Muscle layer of colon (tissue), 2 donors: ENCODE measurements at regions not wholly inside any gene's neighbourhood (a gene's known extent, or its start where the extent isn't known, plus 50 kb on each side); places are given as distances from the start of the nearest gene placed in this dataset.
"Not testable (repeated sequence)": the region's sequence is repeated elsewhere in the genome, so short reads cannot be mapped to it uniquely, and the experiment has no call there.

Experiments used
- H3K27ac ChIP-seq: one replicate; pipeline ENCODE4 v1.7.0; 2013; ENCODE audit warnings: low read depth, mild to moderate bottlenecking, low read length, moderate library complexity
- H3K27me3 ChIP-seq, 2 donors: one replicate each; pipeline ENCODE4 v1.7.0; 2013; ENCODE audit warnings: low read length in 2 of 2, mild to moderate bottlenecking in 2 of 2; ENCODE audit not compliant: insufficient read depth in 2 of 2, control insufficient read depth in 1 of 2
- H3K36me3 ChIP-seq: one replicate; pipeline ENCODE4 v1.7.0; 2013; ENCODE audit warnings: mild to moderate bottlenecking, low read length; ENCODE audit not compliant: insufficient read depth
- H3K4me1 ChIP-seq: one replicate; pipeline ENCODE4 v1.7.0; 2013; ENCODE audit warnings: mild to moderate bottlenecking, low read length; ENCODE audit not compliant: insufficient read depth
- H3K4me3 ChIP-seq, 2 donors: one replicate each; pipeline ENCODE4 v1.7.0; 2013; ENCODE audit warnings: low read length in 2 of 2, low read depth in 1 of 2, mild to moderate bottlenecking in 1 of 2, moderate library complexity in 1 of 2
- H3K9ac ChIP-seq: one replicate; pipeline ENCODE4 v1.7.0; 2013; ENCODE audit warnings: low read length
- H3K9me3 ChIP-seq: one replicate; pipeline ENCODE4 v1.7.0; 2013; ENCODE audit warnings: mild to moderate bottlenecking, low read length
- donor health status: abdominal sarcoma.
- donor health status: Adenocarcinoma of cecum.

GRCh38 chr14:89507521-89507920, 90.5 kb upstream of the FOXN3 start:
- Histone ChIP-seq H3K27me3 (no peaks in the 10 kb centered on the region), H3K36me3 (no peaks in the 10 kb centered on the region), H3K4me3 (no peak overlapping the region), H3K9me3 (no peaks in the 10 kb centered on the region), H3K9ac (no peak overlapping the region), H3K27ac (no peak overlapping the region), H3K4me1 (no peaks in the 10 kb centered on the region)

GRCh38 chr14:89506891-89507452, 89.9 kb upstream of the FOXN3 start:
- H3K4me3 ChIP-seq, H3K4me1 ChIP-seq, H3K27ac ChIP-seq, H3K9ac ChIP-seq, H3K9me3 ChIP-seq, H3K27me3 ChIP-seq, H3K36me3 ChIP-seq: not testable (repeated sequence)

GRCh38 chr14:89504602-89505313, 87.7 kb upstream of the FOXN3 start:
- no peak overlapping the region for H3K27ac ChIP-seq
- no peaks in the 10 kb centered on the region for H3K9me3 ChIP-seq
- H3K4me3 ChIP-seq: no peak overlapping the region
- H3K36me3 ChIP-seq: no peaks in the 10 kb centered on the region
- no peaks in the 10 kb centered on the region for H3K27me3 ChIP-seq
- no peak overlapping the region for H3K9ac ChIP-seq
- H3K4me1 ChIP-seq: no peaks in the 10 kb centered on the region

- Histone ChIP-seq H3K9ac (no peak overlapping the region), H3K4me1 (no peaks in the 10 kb centered on the region), H3K9me3 (no peaks in the 10 kb centered on the region), H3K27ac (no peak overlapping the region), H3K36me3 (no peaks in the 10 kb centered on the region), H3K27me3 (no peaks in the 10 kb centered on the region), H3K4me3 (no peak overlapping the region)
Measured at GRCh38 chr14:89504091-89504490, 87.1 kb upstream of the FOXN3 start.

- Histone ChIP-seq H3K27ac (no peak overlapping the region), H3K4me3 (no peak overlapping the region), H3K9ac (no peak overlapping the region), H3K9me3 (no peaks in the 10 kb centered on the region), H3K27me3 (no peaks in the 10 kb centered on the region), H3K4me1 (no peaks in the 10 kb centered on the region), H3K36me3 (no peaks in the 10 kb centered on the region)
Measured at GRCh38 chr14:89503431-89503996, 86.5 kb upstream of the FOXN3 start.

- H3K9ac ChIP-seq: no peak overlapping the region
- no peaks in the 10 kb centered on the region for H3K36me3 ChIP-seq
- no peak overlapping the region for H3K4me3 ChIP-seq
- no peaks in the 10 kb centered on the region for H3K9me3 ChIP-seq
- H3K27ac ChIP-seq: no peak overlapping the region
- no peaks in the 10 kb centered on the region for H3K27me3 ChIP-seq
- no peaks in the 10 kb centered on the region for H3K4me1 ChIP-seq
Measured at GRCh38 chr14:89502966-89503365, 85.9 kb upstream of the FOXN3 start.

- no peak overlapping the region for H3K27ac ChIP-seq
- no peak overlapping the region for H3K4me3 ChIP-seq
- H3K27me3 ChIP-seq: no peaks in the 10 kb centered on the region
- no peaks in the 10 kb centered on the region for H3K4me1 ChIP-seq
- H3K36me3 ChIP-seq: no peaks in the 10 kb centered on the region
- no peaks in the 10 kb centered on the region for H3K9me3 ChIP-seq
- no peak overlapping the region for H3K9ac ChIP-seq
Measured at GRCh38 chr14:89501381-89501780, 84.3 kb upstream of the FOXN3 start.

- no peaks in the 10 kb centered on the region for H3K36me3 ChIP-seq
- no peaks in the 10 kb centered on the region for H3K9me3 ChIP-seq
- no peak overlapping the region for H3K27ac ChIP-seq
- no peaks in the 10 kb centered on the region for H3K27me3 ChIP-seq
- no peak overlapping the region for H3K4me3 ChIP-seq
- H3K9ac ChIP-seq: no peak overlapping the region
- H3K4me1 ChIP-seq: no peaks in the 10 kb centered on the region
Measured at GRCh38 chr14:89500303-89500702, 83.3 kb upstream of the FOXN3 start.

- Histone ChIP-seq H3K4me3 (no peak overlapping the region), H3K27me3 (no peaks in the 10 kb centered on the region), H3K36me3 (no peaks in the 10 kb centered on the region), H3K9ac (no peak overlapping the region), H3K27ac (no peak overlapping the region), H3K4me1 (no peaks in the 10 kb centered on the region), H3K9me3 (no peaks in the 10 kb centered on the region)
Measured at GRCh38 chr14:89498878-89499277, 81.8 kb upstream of the FOXN3 start.

GRCh38 chr14:89495718-89496117, 78.7 kb upstream of the FOXN3 start:
- Histone ChIP-seq H3K36me3 (no peaks in the 10 kb centered on the region), H3K9ac (no peak overlapping the region), H3K27me3 (no peaks in the 10 kb centered on the region), H3K9me3 (no peaks in the 10 kb centered on the region), H3K4me3 (no peak overlapping the region), H3K27ac (no peak overlapping the region), H3K4me1 (no peaks in the 10 kb centered on the region)

GRCh38 chr14:89493877-89494634, 77.0 kb upstream of the FOXN3 start:
- no peak overlapping the region for H3K9ac ChIP-seq

More at GRCh38 chr14:89493877-89494634, 77.0 kb upstream of the FOXN3 start:
- Histone ChIP-seq H3K4me3 (no peak overlapping the region), H3K9me3 (no peaks in the 10 kb centered on the region), H3K36me3 (no peaks in the 10 kb centered on the region), H3K27me3 (no peaks in the 10 kb centered on the region), H3K27ac (no peak overlapping the region), H3K4me1 (no peaks in the 10 kb centered on the region)
